B cell (primary cell): ENCODE measurements at regions not wholly inside any gene's neighbourhood (a gene's known extent, or its start where the extent isn't known, plus 50 kb on each side); places are given as distances from the start of the nearest gene placed in this dataset.

Experiments used
- CTCF ChIP-seq: fragments of 200-600 bp; IDR thresholded peaks from one replicate; pipeline ENCODE4 v1.8.0; 2022; ENCODE audit warnings: antibody characterized with exemption, mild to moderate bottlenecking
- EZH2 ChIP-seq: IDR thresholded peaks from 2 replicates; pipeline ENCODE4 v1.6.1; 2012; ENCODE audit warnings: borderline replicate concordance, low read depth, mild to moderate bottlenecking, moderate library complexity, low read length; ENCODE audit not compliant: insufficient read depth, poor library complexity, severe bottlenecking

GRCh38 chr5:125877248-125877647, 546.0 kb upstream of the GRAMD2B start:
- no peak for TF ChIP-seq CTCF
- TF ChIP-seq EZH2: no peak
